Endothelial cell (in vitro differentiated cells): ENCODE measurements at regions not wholly inside any gene's neighbourhood (a gene's known extent, or its start where the extent isn't known, plus 50 kb on each side); places are given as distances from the start of the nearest gene placed in this dataset.

Experiments used
- DNase-seq: peaks from one replicate; pipeline ENCODE4 v3.0.0; 2021; ENCODE audit warnings: low spot score
- H3K27ac Mint-ChIP-seq: one replicate; pipeline ENCODE4 v1.8.0; 2021; ENCODE audit warnings: mixed read lengths, inconsistent platforms; ENCODE audit not compliant: unreplicated experiment
- H3K27me3 Mint-ChIP-seq: one replicate; pipeline ENCODE4 v1.8.0; 2021; ENCODE audit warnings: mild to moderate bottlenecking, moderate library complexity, mixed read lengths, inconsistent platforms; ENCODE audit not compliant: unreplicated experiment
- H3K36me3 Mint-ChIP-seq: one replicate; pipeline ENCODE4 v1.8.0; 2021; ENCODE audit warnings: mild to moderate bottlenecking, low read depth, mixed read lengths, inconsistent platforms; ENCODE audit not compliant: unreplicated experiment
- H3K4me1 Mint-ChIP-seq: one replicate; pipeline ENCODE4 v1.8.0; 2021; ENCODE audit warnings: mild to moderate bottlenecking, mixed read lengths, inconsistent platforms; ENCODE audit not compliant: unreplicated experiment
- H3K4me3 Mint-ChIP-seq: one replicate; pipeline ENCODE4 v1.8.0; 2021; ENCODE audit warnings: mild to moderate bottlenecking, mixed read lengths, inconsistent platforms; ENCODE audit not compliant: unreplicated experiment
- H3K9me3 Mint-ChIP-seq: one replicate; pipeline ENCODE4 v1.8.0; 2021; ENCODE audit warnings: mixed read lengths, inconsistent platforms; ENCODE audit not compliant: unreplicated experiment
- TF ChIP-seq, protein P1 (sequence below): fragments of 200-600 bp; sonication (generic); IDR thresholded peaks from one replicate; pipeline ENCODE4 v1.5.0; 2021; ENCODE audit warnings: antibody characterized with exemption; ENCODE audit not compliant: unreplicated experiment

DNA sequence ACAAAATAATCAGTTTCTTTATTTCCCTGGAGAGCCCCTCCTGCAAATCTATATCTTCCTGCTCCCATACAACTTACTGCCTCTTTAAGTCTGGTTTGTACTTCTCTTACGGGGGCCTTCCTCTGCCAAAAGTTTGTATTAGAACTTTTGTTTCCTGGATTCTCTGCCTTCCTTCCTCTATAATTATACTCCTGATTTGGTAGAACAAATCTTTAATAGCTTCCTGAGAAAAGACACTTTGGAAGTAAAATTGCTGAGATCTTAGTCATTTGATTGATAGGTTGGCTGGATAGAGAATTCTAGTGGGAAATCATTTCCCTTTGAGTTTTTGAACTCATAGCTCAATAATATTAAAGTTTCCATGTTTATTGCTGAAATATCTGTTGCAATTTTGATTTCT lies 499.2 kb downstream of the RAB38 start:
- H3K27ac Mint-ChIP-seq: no peak overlapping the region
- H3K9me3 Mint-ChIP-seq: no peaks in the 10 kb centered on the region
- no peaks in the 10 kb centered on the region for H3K36me3 Mint-ChIP-seq
- no peaks in the 10 kb centered on the region for H3K27me3 Mint-ChIP-seq
- H3K4me1 Mint-ChIP-seq: peaks cover 2% of the 10 kb centered on the region
- TF ChIP-seq, protein P1, sequence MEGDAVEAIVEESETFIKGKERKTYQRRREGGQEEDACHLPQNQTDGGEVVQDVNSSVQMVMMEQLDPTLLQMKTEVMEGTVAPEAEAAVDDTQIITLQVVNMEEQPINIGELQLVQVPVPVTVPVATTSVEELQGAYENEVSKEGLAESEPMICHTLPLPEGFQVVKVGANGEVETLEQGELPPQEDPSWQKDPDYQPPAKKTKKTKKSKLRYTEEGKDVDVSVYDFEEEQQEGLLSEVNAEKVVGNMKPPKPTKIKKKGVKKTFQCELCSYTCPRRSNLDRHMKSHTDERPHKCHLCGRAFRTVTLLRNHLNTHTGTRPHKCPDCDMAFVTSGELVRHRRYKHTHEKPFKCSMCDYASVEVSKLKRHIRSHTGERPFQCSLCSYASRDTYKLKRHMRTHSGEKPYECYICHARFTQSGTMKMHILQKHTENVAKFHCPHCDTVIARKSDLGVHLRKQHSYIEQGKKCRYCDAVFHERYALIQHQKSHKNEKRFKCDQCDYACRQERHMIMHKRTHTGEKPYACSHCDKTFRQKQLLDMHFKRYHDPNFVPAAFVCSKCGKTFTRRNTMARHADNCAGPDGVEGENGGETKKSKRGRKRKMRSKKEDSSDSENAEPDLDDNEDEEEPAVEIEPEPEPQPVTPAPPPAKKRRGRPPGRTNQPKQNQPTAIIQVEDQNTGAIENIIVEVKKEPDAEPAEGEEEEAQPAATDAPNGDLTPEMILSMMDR: no peak
- H3K4me3 Mint-ChIP-seq: no peak overlapping the region
- DNase-seq: no peak

DNA sequence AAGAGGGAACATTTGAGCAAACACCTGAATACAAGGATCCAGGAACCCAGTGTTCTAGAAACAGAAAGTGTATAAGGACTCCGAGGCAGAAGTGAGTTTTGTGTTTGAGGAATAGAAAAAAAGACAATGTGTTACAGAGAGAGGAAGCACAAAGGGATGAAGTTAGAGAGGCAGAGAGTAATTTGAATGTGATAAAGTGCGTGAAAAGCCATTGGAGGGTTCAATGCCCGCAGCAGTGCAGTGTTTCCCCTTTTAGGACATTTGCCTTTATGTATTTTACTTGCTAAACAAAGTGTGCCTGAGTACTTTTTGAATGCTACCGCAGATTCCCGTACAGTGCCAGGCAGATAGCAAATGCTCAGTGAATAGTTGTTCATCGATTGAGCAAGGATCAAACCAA lies 508.5 kb downstream of the RAB38 start:
- TF ChIP-seq, protein P1: no peak
- no peak overlapping the region for H3K4me3 Mint-ChIP-seq
- H3K27ac Mint-ChIP-seq: no peak overlapping the region
- no peak for DNase-seq
- H3K9me3 Mint-ChIP-seq: no peaks in the 10 kb centered on the region
- H3K27me3 Mint-ChIP-seq: peaks cover 4% of the 10 kb centered on the region
- no peaks in the 10 kb centered on the region for H3K36me3 Mint-ChIP-seq
- H3K4me1 Mint-ChIP-seq: peaks cover 4% of the 10 kb centered on the region

DNA sequence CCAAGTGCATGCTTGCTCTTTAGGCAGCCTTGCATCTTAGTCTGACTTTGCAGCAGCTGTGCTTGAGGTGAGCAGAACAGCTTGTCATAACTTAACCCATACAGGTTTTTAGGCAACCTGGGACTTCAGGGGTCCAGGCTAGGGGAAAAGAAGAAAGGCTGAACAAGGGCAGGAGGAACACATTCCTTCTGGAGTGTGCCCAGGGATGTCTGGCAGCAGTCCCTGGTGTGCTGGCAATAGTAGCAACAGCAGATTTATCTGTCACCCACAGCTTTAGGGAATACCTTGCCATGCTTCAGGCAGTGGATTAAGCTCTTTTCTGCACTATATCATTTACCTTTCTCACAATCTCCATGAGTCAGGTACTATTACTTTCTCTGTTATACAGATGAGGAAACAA lies 513.0 kb downstream of the RAB38 start:
- Mint-ChIP-seq H3K4me1 (peaks cover 2% of the 10 kb centered on the region), H3K27ac (no peak overlapping the region), H3K4me3 (no peak overlapping the region), H3K9me3 (no peaks in the 10 kb centered on the region), H3K27me3 (peaks cover 6% of the 10 kb centered on the region), H3K36me3 (no peaks in the 10 kb centered on the region)
- no peak for DNase-seq
- TF ChIP-seq, protein P1: no peak

DNA sequence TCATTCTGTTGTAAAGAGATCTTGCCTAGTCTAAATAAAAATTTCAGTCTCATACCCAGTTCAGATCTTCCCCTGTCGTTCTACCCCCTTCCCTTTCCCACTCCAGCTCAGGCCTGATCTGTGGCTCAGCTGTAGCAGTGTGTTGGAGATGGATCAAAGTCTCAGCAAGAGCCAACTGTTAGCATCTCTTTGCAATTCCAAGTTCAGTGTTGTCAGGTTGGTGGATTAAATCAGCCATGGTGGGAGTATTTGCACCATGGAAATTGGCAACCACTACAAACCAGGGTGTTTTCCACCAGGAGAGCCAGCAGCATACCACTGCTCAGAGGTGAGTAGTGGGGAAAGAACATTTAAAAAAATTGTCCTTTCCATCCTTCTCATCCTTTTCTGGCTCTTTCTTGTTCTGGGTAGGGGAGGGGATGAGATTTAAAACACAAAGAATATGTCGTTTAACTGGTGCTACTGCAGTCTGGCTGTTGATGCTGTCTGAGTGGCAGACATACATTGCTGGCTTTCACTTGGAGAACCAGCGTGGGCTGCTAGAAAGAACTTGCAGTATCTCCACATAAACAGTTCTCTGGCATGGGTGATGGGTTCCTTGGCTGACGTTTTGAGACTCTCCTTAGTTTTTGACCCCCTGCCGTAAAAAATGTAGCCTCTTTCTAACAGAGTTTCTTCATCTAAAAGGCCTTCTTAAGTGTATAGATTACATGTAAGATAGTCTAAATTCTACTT lies 514.1 kb downstream of the RAB38 start:
- TF ChIP-seq, protein P1: no peak
- DNase-seq: no peak
- no peaks in the 10 kb centered on the region for H3K9me3 Mint-ChIP-seq
- H3K27me3 Mint-ChIP-seq: peaks cover 5% of the 10 kb centered on the region
- peaks cover 2% of the 10 kb centered on the region for H3K4me1 Mint-ChIP-seq
- no peaks in the 10 kb centered on the region for H3K36me3 Mint-ChIP-seq
- no peak overlapping the region for H3K4me3 Mint-ChIP-seq
- H3K27ac Mint-ChIP-seq: no peak overlapping the region

DNA sequence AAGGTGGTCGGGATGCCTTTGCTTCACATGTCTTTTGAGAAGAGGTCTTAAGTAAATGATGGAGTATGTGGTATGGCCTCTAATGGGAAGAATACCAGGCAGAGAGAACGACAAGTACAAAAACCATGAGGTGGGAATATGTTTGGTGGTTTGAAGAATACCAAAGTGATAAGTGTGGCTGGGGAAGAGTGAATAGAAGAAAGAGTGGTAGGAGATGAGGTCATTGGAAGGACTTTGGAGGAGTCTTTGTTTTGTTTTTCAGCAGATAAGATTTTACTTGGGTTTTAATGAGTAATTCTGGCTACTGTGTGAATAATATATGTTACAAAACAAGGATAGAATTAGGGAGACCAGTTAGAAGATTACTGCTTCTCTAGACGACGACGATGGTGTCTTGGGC lies 515.4 kb downstream of the RAB38 start:
- Mint-ChIP-seq H3K27ac (no peak overlapping the region), H3K4me3 (no peak overlapping the region), H3K4me1 (peaks cover 2% of the 10 kb centered on the region), H3K27me3 (peaks cover 3% of the 10 kb centered on the region), H3K36me3 (no peaks in the 10 kb centered on the region), H3K9me3 (no peaks in the 10 kb centered on the region)
- TF ChIP-seq, protein P1: no peak
- no peak for DNase-seq
